GM19397 (cell line): ENCODE measurements at regions not wholly inside any gene's neighbourhood (a gene's known extent, or its start where the extent isn't known, plus 50 kb on each side); places are given as distances from the start of the nearest gene placed in this dataset.

ENCODE experiments used
- ATAC-seq: cut with Tn5 transposase; IDR thresholded peaks from one replicate; pipeline ENCODE4 v1.9.1; 2021; ENCODE audit warnings: mild to moderate bottlenecking, moderate library complexity; ENCODE audit not compliant: unreplicated experiment

- no peak for ATAC-seq
Measured at GRCh38 chr15:46872286-46872980, 844.9 kb upstream of the SEMA6D start.

DNA sequence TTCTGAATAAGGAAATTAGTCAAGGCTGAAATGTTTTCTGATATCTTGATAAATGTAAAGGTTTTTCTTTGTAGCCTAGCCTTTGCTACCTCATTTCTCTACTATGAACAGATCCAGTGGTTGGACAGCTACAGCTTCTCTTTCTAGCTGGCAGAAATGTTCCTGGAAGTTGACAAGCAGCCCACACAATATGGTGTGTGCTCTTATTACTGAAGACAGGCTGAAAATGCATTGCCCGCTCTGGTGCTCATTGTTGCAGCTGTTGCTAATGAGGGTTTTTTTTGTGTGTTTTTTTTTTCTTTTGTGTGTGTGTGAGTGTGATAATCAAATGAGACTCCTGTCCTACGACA, 844.3 kb upstream of the SEMA6D start:
- no peak for ATAC-seq

DNA sequence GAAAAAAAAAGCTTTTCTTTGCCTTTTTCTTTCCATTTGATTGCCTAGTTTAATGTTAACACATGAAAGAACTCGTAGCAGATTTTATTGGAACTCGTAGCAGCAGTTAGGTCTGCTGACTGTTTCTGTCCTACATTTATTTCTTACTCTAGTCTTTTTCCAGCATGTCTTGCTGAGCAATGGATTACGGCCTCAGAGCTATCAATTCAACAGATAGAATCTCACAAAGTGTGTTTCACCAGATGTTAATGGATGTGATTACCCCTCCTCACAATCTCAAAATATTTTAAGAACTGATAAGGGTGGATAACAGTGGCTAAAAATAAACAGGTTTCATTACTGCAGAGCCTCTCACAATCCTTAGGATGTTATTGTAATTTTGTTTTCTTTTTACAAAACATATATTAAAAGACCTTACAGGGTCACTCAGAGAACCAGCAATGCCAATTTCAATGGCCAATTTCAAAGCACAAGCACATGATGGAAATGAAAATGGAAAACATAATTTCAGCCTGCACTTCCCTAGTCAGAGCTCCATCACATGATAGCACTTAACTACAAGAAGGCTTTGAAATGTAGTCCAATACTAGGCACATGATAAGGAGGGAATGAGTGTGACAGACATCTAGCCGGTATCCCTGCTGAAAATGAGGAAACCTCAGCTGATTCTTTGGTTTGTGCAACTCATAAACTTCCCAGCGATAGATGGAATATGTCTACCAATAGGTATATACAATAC, 838.1 kb upstream of the SEMA6D start:
- ATAC-seq = no peak

DNA sequence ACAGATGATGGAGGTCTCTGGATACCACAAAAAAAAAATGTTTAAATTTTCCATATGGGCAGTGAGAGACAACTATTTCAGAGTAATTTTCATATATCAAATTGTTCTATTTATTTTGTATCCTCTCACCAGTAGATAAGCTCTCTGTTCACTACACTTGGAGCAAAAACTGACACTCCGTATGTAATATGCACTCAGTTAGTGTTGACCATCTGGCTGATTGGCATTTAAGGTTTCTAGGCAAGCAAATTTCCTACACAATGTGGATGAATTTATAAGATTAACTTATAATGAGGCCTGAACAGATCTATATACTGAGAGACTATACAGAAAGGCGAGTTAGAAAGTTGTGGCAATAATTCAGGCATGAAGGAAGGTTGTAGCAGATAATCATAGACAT, 836.5 kb upstream of the SEMA6D start:
- no peak for ATAC-seq

DNA sequence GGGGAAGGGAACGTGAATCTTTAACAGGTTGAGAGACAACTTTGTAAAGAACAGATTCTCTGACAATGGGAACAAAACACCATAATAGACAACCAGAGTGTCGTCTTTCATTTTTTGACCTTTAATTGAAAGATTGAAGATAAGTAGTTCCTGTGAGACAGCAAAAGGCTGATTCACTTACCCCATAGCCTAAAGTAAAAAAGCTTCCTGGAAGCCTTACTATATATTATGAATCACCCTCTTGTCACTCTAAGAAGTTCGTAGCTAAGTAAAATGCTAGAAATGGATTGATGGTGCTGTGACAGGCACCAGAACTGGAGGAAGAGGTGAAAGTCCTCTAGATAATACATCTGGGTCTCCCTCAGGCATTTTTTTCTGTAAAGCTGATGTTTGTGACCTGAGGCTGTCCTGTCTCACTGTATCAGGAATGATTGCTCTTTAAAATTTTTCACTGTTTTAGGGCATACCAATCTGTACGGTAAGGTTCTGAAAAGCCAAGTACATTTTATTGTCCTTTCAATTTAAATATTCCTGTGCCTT, 824.6 kb upstream of the SEMA6D start:
- no peak for ATAC-seq

- ATAC-seq = no peak
Measured at GRCh38 chr15:46894644-46895043, 822.7 kb upstream of the SEMA6D start.

DNA sequence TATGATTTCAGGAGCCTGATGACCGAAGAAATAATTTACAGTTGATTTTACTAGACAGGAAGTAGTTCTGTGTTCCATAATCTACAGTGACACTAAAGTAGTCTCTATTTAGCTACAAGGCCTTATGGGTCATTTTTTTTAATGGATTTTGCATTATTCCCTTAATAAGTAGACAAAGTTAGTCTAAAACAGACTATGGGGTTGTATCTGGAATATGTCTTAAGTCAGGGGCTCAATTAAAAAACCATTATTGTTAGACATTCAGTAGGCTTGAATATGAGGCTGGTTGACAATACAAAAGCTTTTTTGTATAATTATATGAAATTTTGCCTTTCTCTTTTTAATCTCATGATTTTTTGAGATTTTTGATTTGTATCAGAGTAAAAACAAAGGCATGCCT, 820.0 kb upstream of the SEMA6D start:
- no peak for ATAC-seq

DNA sequence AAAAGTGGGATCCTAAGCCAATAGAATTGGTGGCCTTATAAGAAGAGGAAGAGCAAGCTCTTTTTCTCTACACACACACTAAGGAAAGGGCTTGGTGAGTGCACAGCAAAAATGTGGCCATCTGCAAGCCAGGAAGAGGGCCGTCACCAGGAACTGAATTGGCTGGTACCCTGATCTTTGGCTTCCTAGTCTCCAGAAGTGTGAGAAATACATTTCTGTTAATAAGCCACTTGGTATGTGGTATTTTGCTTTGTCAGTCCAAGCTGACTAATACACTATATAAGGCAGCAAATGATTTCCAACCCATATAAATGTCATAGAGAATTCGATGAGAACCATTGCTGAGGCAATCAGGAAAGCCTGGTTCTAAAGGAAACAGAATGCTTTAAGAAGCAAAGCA, 816.3 kb upstream of the SEMA6D start:
- no peak for ATAC-seq

- ATAC-seq = no peak
Measured at GRCh38 chr15:46917721-46918252, 799.5 kb upstream of the SEMA6D start.

DNA sequence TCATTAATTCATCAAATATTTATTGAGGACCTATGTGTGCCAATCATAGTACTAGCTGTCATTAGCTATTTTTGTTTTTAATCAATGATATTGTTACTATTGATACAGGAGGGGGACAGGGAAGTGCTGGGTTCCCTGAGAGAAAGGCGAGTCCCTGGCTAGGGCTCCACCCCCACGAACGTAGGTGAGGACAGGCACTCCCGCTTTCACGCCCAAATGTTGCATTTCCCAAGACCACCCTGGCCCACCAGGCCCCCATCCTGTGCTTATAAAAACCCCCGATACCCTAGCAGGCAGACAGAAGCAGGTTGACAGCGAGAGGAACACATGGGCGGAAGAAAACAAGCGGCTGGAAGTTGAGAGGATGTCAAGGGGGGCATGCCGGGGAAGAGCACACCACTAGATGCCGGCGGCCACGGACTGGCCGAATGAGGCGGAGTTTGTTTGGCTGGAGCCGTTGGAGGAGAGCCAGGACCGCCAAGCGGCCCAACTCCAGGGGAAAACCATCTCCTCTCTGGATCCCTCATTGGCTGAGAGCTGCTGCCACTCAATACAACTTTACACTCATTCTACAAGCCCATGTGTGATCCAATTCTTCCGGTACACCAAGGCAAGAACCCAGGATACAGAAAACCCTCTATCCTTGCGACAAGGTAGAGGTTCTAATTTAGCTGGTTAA, 798.7 kb upstream of the SEMA6D start:
- no peak for ATAC-seq

- no peak for ATAC-seq
Measured at GRCh38 chr15:46921891-46922290, 795.4 kb upstream of the SEMA6D start.

GRCh38 chr15:46930426-46930825, 786.9 kb upstream of the SEMA6D start:
- ATAC-seq = no peak

- ATAC-seq = no peak
Measured at GRCh38 chr15:46933332-46933731, 784.0 kb upstream of the SEMA6D start.

DNA sequence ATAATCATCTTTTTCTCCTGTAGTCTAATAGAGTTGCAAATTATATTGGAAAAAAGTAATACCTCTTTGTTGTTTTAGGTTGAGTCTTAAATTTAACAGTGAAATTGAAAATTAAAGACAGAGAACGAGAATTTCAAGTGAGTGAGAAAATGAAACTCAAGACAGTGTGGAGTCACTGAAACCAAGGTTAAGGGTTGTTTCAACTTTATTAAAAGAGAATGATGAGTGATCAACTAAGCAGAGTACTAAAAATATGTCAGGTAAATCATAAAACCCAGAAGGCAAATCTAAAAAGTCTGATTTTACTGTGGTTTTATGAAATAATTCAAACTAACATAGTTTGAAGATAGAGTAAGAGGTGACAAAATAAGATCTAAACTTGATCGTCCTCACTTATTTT, 782.5 kb upstream of the SEMA6D start:
- ATAC-seq = no peak

DNA sequence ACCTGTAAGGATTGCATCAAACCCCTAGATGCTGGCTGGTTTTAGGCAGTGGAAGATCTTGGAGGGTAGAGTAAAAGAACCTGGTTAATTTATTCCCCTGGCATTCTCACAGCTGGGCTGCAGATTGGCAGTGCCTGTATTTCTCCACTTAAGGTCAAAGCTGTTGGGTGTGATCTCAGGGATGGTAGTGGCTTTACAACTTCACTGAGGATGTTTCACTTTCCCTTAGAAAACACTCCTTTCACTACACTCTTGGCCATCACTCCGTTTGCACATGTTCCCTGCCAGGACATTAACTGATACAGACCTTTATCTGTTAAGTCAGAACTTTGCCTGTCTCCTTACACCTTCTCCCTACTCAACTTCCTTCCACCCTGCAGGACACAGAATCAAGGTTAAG, 779.1 kb upstream of the SEMA6D start:
- ATAC-seq = no peak

DNA sequence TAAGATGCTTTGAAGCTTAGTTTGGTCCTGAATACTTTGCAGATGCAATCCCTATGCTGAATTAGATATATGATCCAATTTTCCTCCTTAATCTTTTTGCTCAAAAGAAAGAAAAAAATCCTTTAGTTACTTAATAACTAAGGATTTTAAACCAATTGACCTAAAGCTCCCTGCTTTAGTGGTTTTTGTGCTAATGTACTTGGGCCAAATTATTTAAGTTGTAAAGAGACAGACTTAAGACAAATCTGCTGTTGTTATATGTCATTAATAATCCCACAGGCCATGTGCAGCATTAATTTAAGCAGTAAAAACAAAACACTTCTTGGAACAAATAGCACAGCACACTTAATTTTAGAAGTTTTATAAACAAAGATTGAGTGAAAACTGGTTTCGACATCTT, 776.1 kb upstream of the SEMA6D start:
- no peak for ATAC-seq

DNA sequence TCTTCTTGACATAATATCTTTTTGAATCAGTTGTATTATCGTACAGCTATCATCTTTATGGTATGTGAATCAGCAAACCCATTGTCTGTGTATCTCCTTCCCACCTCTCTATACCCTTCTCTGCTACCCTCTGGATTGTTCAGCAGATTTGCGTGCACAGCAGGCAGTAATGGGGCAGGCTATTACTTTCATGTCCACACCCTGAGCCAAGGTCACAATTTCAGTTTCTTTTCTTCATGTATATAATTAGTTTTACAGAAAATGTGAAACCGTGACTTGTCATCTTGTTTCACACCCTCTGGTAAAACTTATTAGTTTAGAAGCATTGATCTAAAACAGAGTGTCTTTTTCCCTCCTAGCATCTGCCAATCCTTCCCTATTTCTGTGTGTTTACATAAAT, 770.4 kb upstream of the SEMA6D start:
- no peak for ATAC-seq

DNA sequence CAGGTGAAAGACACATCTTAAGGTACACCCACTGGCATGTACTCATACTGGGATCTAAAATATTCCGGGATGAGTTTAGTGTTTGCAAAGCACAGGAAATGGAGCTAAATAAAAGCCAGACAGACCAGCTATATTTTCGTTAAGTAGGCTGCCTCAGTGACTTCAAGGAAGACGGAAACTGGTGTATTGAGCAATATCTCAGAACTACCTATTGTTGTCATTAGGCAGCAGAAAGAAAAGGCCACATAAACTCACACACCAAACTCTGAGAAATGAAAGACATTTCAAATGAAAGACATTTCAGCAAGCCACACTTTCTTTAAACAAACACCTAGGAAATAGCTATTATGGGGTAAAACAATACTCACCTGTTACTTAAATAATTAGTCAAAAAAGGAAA, 761.7 kb upstream of the SEMA6D start:
- ATAC-seq = no peak

DNA sequence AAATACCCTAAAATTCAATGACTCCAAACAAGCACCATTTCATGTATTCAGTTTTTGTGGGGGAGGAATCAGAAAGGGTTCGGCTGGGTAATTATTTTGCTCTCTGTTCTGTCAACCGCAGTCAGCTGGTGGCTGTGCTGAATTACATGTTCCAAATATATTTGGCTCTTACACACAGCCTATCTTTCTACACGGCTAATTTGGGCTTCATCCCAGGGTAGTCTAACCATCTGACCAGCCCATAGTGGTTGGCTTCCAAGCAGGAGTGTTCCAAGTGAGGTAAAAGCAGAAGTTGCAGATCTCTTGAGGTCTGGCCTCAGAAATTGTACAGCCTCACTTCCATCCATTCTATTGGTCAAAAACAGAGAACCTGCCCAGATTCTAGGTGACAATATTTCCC, 760.8 kb upstream of the SEMA6D start:
- no peak for ATAC-seq

GRCh38 chr15:46956881-46957280, 760.4 kb upstream of the SEMA6D start:
- ATAC-seq = no peak

GRCh38 chr15:46960581-46960980, 756.7 kb upstream of the SEMA6D start:
- ATAC-seq = no peak

DNA sequence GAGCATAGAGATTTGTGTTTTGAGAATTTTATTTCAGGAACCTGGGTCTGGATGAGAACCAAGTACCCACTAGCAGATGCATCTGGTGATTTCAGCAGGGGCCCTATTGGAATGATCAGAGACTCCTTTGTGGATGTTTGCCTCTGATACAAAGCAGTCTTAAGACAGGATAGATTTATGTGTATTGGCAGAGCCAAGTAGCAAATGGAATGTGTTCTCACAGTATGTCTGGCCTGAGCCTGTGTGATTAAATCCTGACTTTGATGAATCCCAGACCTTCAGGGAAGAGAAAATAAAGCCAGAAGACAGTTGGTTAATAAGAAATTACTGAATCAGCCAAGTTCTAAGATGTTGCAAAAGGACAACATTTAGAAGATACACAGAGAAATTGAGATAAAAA, 755.5 kb upstream of the SEMA6D start:
- no peak for ATAC-seq
